ENCODE measurements at regions not wholly inside any gene's neighbourhood (a gene's known extent, or its start where the extent isn't known, plus 50 kb on each side); places are given as distances from the start of the nearest gene placed in this dataset.
A peak's percentile ranks its signal among the peaks of the same experiment; 100 is the strongest.
"Not testable (repeated sequence)": the region's sequence is repeated elsewhere in the genome, so short reads cannot be mapped to it uniquely, and the experiment has no call there.

DNA sequence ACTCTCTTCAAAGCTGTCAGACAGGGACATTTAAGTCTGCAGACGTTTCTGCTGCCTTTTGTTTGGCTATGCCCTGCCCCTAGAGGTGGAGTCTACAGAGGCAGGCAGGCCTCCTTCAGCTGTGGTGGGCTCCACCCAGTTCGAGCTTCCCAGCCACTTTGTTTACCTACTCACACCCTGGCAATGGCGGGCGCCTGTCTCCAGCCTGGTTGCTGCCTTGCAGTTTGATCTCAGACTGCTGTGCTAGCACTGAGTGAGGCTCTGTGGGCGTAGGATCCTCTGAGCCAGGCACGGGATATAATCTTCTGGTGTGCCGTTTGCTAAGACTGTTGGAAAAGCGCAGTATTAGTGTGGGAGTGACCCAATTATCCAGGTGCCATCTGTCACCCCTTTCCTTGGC lies 499.8 kb upstream of the IZUMO3 start:
- DNase-seq: not testable (repeated sequence)

DNA sequence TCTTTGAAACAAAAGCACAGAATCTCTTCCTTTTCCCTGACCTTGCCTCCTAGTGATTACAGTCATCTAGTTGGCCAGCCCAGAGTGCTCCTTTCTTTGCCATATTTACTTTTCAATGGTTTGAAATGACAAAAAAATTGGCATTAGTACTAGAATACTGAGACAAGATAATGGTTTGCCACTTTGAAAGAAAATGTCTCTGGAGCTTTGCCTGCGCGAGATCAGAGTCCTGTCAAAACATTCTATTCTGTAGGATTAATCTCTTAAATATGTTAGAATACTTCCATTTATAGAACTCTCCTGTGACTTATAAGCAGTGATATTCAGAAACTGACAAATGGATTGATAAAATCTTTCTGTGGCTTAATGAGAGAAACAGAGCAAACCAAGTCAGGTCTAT lies 484.0 kb upstream of the IZUMO3 start:
- no peak for DNase-seq

DNA sequence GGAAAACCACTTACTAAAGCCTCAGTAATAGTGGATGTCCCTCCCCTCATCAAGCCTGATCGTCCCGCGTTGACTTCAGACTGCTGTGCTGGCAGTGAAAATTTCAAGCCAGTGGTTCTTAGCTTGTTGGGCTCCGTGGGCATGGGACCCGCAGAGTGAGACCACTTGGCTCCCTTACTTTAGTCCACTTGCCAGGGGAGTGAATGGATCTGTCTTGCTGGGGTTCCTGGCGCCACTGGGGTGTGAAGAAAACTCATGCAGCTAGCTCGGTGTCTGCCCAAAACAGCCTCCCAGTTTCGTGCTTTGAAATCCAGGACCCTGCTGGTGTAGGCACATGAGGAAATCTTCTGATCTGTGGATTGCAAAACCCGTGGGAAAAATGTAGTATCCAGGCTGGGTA lies 480.0 kb upstream of the IZUMO3 start:
- DNase-seq: no peak

DNA sequence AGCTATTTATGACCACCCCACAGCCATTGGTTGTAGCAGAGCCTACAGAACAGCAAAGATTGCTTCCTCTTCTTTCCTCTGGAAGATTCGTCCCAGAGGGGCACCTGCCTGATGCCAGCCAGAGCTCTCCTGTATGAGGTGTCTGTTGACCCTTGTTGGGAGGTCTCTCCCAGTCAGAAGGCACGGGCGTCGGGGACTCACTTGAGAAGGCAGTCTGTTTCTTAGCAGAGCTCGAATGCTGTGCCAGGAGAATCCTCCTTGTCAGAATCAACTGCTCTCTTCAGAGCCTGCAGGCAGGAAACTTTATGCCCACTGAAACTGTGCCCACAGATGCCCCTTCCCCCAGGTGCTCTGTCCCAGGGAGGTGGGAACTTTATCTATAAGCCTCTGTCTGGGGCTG lies 479.5 kb upstream of the IZUMO3 start:
- DNase-seq: no peak

DNA sequence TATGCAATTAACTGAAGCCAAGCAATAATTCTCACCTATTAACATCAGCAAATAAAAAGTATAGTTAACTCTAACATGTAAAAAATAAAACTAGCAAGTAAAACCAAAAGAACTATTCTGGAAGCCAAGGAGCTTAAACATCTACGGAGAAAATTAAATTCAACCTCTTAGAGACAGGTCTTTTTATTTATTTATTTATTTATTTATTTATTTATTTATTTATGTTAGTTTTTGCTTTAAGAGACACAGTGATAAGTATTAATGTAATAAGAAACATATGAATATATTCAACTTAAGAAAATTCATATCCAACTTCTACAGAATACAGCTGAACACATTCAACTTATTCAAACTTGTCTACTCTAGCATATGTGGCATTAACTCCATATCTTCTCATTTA lies 472.1 kb upstream of the IZUMO3 start:
- no peak for DNase-seq

DNA sequence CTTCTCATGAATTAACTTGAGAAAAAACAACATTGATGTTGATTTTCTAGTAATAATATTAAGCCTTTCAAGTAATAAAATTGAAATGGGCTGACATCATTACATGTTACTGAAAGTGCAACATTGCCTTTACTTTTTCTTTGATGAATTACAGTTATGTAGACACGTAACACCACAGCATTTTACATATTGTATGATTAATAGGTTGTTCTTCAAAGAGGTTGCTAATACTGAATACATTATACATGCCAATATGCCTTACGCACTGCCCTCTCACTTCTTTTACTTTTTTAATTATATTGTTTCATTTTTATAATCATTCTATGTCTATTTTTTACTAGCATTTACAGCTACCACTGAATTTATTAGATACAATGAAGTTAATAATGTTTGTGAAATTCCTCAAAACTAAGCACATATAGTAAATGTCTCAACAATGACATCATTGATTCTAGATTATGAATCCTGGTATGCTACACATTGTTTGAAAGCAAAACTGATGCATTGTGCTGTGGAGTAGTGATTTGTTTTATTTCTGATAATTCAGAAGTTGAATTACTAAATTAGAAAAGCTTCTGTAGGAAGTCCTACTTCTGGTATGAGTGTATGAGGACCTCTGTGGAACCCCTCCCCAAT lies 464.4 kb upstream of the IZUMO3 start:
- no peak for DNase-seq

DNA sequence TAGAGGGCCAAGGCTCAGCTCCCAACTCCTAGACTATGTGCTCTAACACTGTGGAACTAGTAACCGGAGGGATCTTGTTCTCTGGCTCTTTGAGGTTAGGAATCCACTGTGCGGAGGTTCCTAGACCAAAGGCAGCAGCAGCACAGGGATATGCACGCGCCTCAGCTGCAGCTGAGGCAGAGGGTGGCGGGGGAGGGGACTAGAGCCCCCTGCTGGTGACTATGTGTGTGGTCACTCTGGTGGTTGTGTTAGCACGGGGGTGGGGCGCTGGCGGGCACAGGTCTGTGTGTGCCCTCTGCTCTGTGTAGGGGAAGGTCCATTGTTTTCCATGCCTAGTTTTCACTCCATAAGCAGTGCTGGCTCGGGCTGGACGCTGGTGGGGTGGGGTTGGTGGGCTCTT lies 458.0 kb upstream of the IZUMO3 start:
- no peak for DNase-seq

DNA sequence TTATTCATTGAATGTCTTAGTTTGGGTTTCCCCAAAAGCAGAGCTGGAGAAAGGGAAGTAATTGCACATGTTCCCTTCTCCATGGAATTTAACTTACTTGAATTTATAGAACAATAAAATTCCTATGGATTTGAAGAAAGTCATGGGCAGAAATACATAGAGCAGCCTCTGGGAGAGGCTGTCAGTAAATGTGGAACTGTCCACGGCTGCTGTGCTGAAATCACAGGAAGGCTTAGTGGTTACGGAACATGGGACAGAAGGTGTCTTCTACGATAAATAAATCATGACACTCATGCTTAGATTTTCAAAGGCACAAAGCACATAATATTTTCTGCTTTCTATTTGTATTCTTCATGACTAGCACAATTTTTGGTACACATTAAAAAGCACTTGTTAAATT lies 440.6 kb upstream of the IZUMO3 start:
- no peak for DNase-seq

DNA sequence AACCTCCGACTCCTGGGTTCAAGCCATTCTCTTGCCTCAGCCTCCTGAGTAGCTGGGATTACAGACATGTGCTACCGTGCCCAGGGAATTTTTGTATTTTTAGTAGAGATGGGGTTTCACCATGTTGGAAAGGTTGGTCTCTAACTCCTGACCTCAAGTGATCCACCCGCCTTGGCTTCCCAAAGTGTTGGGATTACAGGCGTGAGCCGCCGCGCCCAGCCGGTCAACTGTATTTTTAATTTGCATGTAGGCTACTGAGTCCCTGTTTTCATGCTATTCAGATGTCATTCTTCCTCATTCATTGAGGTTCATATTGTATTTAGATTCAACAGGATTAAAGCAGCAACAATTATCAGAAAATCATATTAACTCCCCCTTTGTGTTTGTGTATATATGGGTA lies 425.1 kb upstream of the IZUMO3 start:
- not testable (repeated sequence) for DNase-seq

DNA sequence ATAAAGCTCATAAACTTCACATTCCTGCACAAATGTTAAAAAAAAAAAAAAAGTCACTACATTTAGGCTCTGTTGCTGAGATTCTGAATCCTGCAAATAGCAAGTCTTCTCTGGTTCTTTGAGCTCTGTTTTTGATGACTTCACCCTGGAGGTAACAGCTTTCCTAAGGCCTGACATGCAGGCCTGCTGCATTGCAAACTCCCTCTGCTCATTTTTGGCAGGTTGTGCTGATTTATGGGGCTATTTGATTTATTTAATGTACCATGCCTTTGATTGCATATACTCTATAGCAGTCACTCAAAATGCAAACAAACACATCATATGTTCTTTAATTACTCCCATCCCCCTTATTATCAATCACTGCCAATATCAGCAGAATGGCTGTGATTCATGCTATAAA lies 416.1 kb upstream of the IZUMO3 start:
- DNase-seq: peak; percentile 10

DNA sequence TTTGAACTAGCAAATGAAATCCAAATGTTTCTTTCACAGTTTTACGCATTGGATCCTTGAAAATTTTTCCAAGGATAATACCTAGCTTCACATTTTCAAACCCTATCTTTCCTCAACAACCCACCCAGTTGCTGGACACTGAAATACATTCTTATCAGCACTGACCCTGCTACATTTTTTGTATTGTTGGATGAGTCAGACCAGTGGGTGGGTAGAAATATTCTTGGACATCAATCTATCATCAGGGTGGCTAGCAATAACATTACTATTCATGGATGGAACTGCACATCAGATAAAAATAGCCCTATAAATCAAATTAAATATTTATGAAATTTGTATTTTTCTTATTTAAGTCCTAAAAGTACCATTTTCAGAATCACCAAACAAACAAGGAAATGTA lies 407.4 kb upstream of the IZUMO3 start:
- DNase-seq: no peak

DNA sequence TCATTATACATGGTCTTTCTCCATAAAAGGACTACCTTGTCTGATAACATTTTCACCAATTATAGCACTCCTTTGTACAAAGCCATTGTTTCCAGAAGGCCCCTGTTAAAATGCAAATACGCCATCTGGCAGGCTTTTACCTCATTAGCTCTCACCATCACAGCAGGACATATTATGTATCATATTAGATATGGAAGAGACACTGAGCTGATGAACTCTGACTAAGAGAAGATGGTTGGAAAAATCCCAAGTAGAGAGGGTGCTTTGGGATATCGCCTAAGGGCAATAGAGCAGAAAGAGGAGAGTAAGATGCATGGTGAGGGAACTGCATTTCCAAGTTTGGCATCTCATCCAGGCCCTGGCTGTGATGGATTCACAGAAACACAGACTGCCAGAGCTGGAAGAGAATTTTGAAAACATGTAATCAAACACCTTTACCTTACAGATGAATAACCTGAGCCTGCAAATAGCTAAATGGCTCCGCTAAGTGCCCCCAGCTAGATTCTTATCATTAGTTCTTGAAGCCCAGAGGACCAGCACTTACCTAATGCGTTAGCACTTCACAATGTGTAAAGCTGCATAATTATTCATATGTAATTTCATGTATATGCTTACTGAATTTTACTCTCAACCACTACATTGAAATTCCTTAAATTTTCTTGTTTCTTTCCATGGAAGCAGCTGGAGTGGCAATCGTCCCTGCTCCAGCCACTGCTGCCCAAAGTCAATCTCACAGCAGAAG lies 393.6 kb upstream of the IZUMO3 start:
- DNase-seq: no peak

DNA sequence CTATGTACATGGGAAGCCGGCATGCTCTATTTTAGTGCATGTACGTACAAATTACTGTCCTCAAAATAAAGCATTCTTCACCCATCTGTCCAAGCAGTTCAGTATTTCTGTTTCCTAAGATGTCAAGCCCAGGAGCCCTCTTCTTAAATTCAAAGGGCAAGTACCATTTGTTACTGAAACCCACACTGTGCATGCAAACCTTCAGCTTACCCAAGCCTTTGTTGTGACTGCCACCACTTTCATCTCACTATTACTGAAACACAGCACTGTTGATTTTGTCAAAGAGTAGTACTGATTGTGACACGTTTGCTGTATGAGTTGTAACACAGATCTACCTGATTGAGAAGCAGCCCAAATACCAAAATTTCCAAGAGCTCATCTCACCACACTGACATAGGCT lies 390.4 kb upstream of the IZUMO3 start:
- DNase-seq: no peak

DNA sequence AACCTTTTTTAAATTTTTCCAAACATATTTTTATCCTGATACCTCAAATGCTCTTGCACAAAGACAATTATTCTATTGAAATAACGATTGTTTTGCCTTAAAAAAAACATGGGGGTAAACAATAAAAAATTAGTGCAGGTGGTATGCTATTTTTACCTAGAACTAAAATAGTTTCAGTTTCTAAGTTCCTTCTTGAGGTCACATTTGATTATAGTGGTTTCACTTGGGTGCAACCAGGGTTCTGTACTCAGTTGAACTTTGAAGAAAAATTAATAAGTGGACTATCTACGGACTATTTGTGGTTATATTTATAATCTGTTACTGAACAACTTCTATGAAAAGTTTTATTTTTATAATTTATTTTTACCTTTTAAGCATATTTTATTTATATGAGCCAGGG lies 387.1 kb upstream of the IZUMO3 start:
- DNase-seq: no peak

DNA sequence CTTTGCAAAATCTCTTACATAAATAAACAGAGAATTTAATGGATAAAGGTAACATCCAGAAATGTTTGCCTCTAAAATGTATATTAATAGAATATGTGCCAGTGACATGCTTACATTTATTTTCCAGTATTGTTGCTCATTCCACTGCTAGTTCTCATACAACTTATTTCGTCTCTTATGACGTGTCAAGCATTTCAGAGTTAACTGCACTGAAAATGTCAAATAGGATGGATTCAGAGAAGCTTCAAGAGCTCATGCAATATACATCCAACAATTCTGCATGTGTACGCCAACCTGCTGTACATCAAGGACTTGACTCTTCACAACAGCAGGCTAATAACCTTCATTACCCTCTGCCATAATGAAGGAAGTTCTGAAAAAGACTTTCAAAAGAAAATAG lies 386.2 kb upstream of the IZUMO3 start:
- DNase-seq: no peak

DNA sequence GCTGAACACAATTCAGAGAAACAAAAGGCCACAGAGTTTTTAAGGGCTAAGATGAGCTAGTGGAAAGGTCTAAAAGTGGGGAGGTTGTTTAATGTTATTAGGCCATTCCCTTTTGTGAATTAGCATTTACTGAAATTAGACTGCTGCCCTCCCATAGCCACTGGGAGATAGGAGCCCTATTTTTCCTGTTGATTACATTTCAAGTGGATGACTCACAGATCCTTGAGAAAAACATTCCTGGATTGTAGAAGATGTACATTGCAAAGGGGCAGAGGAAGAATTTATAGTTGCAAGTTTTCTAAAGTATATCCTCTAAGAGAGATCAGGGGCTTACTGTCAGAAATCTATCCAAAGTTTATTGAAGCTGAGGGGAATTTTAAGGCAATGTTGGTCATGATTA lies 367.1 kb upstream of the IZUMO3 start:
- DNase-seq: no peak

DNA sequence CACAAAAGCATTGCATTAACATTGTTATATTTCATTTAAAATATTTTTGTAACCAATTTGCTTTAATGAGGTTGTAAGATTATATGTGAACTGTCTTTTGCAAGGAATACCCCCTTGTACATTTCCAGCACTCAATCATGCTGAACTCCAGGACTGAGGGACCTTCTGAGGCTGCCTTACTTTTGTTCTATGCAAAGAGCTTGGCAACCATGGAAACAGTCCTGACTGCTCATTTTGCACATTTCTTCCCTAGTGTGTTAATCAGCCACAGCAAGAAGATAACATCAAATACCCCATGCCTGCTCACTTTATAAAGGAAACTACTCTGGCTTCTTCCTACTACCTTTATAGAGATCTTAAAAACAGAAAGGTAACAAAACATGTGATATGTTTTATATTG lies 355.6 kb upstream of the IZUMO3 start:
- DNase-seq: no peak

DNA sequence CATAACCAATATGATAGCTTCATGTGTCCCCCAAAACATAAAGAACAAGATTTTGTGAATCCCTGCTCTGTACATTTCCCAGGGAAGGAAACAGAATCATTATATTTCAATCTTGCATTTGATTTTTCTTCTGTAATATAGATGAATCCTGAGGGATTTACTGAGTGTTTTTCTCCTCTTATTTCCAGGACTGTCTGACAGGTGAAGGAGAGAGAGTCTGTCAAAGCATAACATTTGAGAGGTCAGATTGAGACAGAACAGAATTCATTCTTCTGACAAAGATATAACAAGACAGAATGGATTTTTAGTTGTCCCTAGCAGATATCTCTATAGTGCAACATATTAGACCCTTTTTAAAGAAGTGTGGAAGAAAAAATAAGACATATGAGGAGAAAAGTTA lies 354.5 kb upstream of the IZUMO3 start:
- DNase-seq: no peak

DNA sequence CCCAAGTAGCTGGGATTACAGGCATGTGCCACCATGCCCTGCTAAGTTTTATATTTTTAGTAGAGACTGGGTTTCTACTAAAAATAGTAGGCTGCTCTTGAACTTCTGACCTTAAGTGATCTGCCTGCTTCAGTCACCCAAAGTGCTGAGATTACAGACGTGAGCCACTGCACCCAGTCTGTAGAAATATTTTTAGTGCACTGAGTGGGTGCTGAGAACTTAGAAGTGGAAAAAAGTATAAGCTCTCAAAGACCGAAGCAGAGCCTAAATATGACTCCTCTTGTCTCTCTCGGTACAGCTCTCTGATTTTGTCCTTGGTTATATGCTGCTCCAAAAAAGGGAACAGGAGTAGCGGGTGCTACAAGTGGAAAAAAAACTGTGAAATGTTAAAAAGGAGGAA lies 353.8 kb upstream of the IZUMO3 start:
- no peak for DNase-seq

DNA sequence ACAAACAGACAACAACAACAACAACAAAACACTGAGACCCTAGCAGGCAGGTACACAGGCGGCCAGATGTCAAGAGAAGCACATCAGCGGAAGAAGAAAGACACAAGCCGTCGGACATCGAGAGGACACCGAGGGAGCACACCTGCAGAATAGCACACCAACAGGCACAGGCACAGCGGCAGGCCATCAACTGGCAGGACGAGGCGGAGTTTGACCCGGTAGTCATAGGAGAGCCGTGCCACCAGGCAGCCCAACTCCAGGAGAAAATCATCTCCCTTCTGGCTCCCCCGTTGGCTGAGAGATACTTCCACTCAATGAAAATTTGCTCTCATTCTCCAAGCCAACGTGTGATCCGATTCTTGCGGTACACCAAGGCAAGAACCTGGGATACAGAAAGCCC lies 352.1 kb upstream of the IZUMO3 start:
- DNase-seq: no peak

DNA sequence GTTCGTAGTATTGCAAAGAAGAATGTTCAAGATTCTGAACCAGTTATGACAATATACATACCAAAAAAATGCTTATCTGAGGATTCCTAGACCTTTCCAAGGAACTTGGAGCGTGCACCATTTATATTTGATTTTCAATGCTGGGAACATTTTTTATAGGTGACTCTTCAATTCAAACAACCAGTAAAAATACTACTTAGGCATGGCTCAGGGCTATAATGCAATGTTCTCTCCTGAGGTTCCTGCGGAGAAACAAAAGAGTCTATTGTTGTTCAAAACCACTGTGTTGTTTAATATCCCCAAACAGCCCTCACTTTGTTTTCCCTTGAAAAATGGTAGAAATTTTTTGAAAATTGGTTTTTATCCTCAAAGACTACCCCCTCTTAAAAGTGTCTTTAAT lies 335.7 kb upstream of the IZUMO3 start:
- no peak for DNase-seq

DNA sequence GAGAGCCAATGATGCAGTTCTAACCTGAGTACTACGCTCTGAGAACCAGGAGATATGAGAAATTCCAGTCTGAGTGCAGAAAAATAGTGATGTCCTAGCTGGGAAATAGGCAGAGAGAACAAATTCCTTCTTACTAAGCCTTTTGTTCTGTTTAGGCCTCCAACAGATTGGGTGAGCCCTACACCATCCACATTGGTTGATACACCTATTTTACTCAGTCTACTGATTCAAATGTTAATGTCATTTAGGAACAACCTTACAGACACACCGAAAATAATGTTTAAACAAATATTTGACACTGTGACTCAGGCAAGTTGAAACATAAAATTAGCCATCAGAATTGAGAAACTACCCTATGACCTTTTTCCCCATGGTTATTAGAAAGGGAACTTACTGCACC lies 333.9 kb upstream of the IZUMO3 start:
- DNase-seq: no peak

DNA sequence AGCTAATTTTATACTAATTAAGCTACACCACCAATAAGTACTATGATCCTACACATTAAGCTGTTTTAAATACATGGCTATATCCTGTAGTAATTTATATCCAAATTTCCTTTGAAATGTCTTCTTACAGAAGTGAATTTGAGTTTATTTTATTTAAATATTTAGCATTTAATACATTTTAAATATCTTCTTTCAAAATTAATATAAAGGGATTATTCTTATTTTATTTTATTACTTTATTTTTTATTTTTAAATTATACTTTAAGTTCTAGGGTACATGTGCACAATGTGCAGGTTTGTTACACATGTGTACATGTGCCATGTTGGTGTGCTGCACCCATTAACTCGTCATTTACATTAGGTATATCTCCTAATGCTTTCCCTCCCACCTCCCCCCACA lies 310.9 kb upstream of the IZUMO3 start:
- DNase-seq: not testable (repeated sequence)

DNA sequence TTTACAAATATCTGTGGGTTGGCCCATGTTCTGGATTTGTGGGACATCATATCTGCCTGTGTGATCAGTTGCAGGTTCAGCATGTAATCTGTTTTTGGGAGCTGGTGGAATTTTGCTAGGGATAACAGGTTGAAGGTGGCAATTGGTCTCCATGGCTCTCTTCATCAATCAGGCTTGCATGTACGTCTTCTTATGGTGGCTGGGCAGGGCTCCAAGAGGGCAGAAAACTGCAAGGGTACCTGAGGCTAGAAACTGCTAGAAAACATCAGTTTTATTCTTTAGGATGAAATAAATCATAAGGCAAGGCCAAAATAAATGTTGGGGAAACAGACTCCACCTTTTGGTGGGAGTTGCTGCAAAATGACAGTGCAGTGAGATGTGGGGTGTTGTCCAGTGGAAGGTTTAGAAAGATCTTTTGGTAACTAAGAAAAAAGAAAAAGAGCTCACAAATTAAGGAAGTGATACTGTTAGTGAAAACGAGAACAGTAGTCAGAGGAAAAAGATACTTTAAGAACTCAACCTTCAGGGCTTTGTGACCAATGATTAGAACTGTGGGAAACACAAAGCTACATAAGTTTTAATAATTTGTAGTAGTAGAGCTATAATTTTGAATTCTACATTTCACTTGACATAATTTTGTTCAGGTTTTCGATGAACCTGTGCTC lies 300.7 kb upstream of the IZUMO3 start:
- no peak for DNase-seq
